Germinal center (tissue), 1 donor: ENCODE measurements at regions not wholly inside any gene's neighbourhood (a gene's known extent, or its start where the extent isn't known, plus 50 kb on each side); places are given as distances from the start of the nearest gene placed in this dataset.

Experiments used
- DNase-seq: peaks from one replicate; pipeline ENCODE4 v3.0.0; 2012; ENCODE audit warnings: mixed read lengths, low spot score

GRCh38 chr12:46449316-46449715, 76.7 kb upstream of the SLC38A2 start:
- DNase-seq = no peak

GRCh38 chr12:46446645-46447044, 74.1 kb upstream of the SLC38A2 start:
- no peak for DNase-seq

GRCh38 chr12:46445551-46446235, 73.1 kb upstream of the SLC38A2 start:
- DNase-seq = no peak

- no peak for DNase-seq
Measured at GRCh38 chr12:46445093-46445492, 72.5 kb upstream of the SLC38A2 start.

GRCh38 chr12:46443594-46444263, 71.2 kb upstream of the SLC38A2 start:
- no peak for DNase-seq

- no peak for DNase-seq
Measured at GRCh38 chr12:46442738-46443137, 70.2 kb upstream of the SLC38A2 start.

- no peak for DNase-seq
Measured at GRCh38 chr12:46442239-46442638, 69.7 kb upstream of the SLC38A2 start.

GRCh38 chr12:46439793-46440511, 67.4 kb upstream of the SLC38A2 start:
- DNase-seq = no peak

- no peak for DNase-seq
Measured at GRCh38 chr12:46438719-46439319, 66.2 kb upstream of the SLC38A2 start.

- no peak for DNase-seq
Measured at GRCh38 chr12:46438256-46438655, 65.7 kb upstream of the SLC38A2 start.

- no peak for DNase-seq
Measured at GRCh38 chr12:46437469-46437868, 64.9 kb upstream of the SLC38A2 start.

- no peak for DNase-seq
Measured at GRCh38 chr12:46436747-46437146, 64.2 kb upstream of the SLC38A2 start.

GRCh38 chr12:46435625-46436024, 63.1 kb upstream of the SLC38A2 start:
- DNase-seq = no peak

GRCh38 chr12:46435029-46435428, 62.5 kb upstream of the SLC38A2 start:
- DNase-seq = no peak

- no peak for DNase-seq
Measured at GRCh38 chr12:46433829-46434228, 61.3 kb upstream of the SLC38A2 start.

- DNase-seq = no peak
Measured at GRCh38 chr12:46432325-46432724, 59.8 kb upstream of the SLC38A2 start.

- no peak for DNase-seq
Measured at GRCh38 chr12:46430340-46430948, 57.9 kb upstream of the SLC38A2 start.
